ENCODE measurements at regions not wholly inside any gene's neighbourhood (a gene's known extent, or its start where the extent isn't known, plus 50 kb on each side); places are given as distances from the start of the nearest gene placed in this dataset.

DNA sequence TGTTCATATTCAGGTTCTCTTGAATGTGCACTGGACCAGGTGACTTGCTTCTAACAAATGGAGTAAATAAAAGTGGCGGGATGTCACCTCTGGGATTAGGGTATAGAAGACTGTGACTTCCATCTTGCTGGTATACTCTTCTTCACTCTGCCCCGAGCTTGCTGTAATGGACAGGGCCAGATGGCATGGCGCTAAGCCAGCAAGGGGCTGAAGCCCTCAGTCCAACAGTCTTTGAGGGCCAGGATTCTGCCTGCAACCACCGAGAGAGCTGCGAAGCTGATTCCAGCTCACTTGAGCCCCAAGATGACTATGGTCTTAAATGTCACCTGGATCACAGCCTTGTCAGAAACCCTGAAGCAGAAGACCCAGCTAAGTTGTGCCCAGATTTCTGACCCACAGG lies 600.0 kb downstream of the FGF9 start:
- TF ChIP-seq POLR2A (IDR thresholded peaks at IDR 0.05; ENCODE audit: low read length) (no peak), GATA1 (IDR thresholded peaks at IDR 0.05; ENCODE audit: low read depth, low read length) (no peak)
